GM12872 (cell line): ENCODE measurements at regions not wholly inside any gene's neighbourhood (a gene's known extent, or its start where the extent isn't known, plus 50 kb on each side); places are given as distances from the start of the nearest gene placed in this dataset.

Experiments used
- TF ChIP-seq, protein P1 (sequence below): IDR thresholded peaks from 3 replicates; pipeline ENCODE4 v1.5.1; 2011; ENCODE audit warnings: low read depth, mild to moderate bottlenecking, low read length, moderate library complexity; ENCODE audit not compliant: insufficient read depth

DNA sequence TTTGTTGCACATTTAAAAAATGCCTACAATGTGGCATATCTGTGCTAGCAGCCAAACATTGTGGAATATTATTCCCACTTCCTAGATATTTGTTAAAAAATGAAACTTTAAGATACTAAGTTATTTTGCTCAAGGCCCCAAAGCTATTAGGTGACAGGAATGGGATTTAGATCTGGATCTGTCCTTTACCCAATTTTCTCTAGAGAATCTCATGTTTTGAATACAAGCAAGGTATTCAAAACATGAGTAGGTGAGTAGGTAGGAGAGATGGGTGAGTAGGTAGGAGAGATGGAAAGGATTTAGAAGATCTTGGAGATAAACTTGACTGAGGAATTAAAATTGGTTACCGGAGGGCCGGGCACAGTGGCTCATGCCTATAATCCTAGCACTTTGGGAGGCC is 61.2 kb upstream of the AKIRIN2 start:
- TF ChIP-seq, protein P1, sequence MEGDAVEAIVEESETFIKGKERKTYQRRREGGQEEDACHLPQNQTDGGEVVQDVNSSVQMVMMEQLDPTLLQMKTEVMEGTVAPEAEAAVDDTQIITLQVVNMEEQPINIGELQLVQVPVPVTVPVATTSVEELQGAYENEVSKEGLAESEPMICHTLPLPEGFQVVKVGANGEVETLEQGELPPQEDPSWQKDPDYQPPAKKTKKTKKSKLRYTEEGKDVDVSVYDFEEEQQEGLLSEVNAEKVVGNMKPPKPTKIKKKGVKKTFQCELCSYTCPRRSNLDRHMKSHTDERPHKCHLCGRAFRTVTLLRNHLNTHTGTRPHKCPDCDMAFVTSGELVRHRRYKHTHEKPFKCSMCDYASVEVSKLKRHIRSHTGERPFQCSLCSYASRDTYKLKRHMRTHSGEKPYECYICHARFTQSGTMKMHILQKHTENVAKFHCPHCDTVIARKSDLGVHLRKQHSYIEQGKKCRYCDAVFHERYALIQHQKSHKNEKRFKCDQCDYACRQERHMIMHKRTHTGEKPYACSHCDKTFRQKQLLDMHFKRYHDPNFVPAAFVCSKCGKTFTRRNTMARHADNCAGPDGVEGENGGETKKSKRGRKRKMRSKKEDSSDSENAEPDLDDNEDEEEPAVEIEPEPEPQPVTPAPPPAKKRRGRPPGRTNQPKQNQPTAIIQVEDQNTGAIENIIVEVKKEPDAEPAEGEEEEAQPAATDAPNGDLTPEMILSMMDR, result no peak

DNA sequence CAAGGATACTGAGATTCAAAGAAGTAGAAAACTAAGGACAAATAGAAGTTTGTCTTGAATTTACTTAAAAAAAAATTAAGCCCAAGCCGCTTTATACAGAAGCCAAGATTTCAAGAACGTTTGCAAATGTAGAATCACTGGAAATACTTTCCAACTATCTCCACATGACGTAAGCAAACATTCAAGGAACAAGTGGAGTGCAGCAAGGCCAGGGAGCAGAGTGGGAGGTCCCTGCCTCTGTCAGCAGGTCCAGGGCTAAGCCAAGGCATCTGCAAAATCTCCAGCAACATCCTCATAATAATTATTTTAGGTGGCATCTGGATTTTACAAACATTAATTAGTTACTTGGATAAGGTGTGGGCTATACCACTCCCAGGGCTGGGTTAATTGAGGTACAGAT is 60.1 kb upstream of the AKIRIN2 start:
- TF ChIP-seq, protein P1, result no peak

DNA sequence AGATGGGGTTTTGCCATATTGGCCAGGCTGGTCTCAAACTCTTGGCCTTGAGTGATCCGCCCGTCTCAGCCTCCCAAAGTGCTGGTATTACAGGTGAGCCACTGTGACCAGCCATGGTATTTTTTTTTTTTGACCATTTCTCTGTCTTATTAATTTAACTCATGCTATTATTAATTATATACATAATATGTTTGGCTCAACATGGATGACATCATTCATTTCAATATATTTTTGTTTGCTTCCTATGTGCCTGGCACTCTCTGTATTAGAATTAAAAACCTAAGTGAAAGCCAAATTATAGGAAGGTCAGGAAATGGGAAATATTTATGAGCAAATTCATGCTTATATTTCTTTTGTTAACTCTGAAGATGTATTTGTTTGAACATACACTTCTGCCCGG is 55.8 kb upstream of the AKIRIN2 start:
- TF ChIP-seq, protein P1, result no peak

DNA sequence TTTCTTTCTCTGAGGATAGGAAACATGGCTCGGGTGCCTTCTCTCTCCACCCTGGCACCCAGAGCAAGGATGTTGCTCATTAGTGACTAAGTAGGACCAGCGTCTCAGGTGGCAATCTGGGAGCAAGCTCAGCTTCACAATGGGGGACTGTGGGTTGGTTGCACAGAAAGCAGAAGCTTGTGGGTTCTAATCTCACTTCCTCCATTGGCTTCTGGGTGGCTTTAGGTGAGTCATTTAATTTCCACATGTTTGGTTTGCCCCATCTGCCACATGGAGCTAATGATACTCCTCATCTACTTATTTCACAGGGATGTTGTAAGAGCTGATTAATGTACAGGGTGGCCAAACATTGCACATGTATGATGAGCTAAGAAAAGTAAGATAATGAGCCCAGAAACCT is 54.8 kb upstream of the AKIRIN2 start:
- TF ChIP-seq, protein P1, result no peak

DNA sequence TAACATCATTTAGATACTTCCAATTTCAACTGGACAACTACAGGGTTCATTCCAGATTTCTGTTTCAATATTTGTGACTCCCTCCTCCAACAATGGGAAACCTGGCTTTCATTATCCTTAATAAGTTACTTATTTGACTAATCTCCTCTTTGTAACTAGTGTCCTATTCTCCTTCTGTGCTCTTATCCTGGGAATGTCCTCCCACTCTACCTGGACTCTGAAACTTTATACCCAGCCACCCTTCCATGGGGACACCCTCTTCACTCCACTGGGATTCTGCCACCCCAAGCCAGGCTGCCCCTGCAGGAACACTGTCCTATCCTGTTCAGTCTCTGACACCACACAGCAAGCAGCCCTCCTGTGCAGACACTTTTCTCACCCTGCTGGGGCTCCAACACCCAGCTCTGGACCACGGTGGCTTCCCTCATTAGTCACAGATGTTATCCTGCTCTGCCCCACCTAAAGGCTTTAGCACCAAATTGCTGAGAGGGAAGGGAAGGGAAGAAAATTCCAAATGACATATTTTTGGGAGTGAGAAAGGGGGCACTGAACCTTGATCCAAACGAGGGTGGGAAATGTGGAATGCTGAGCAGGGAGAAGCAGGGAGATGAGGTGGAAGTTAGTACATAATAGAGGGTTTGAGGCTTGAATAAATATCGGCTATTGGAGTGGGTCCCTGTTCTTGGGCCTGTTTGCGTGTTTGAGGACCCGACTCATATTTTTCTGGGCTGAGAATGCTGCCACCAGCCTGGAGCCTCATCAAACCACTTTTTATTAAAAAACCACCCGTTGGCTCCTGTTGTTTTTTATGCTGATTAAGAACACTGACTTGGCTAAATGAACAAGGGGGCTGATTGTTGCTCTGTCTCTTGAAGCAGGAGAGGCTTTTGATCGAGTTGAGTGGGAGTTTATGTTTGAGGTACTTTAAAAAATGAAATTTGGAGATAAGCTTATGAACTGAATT is 54.0 kb upstream of the AKIRIN2 start:
- TF ChIP-seq, protein P1, result no peak

DNA sequence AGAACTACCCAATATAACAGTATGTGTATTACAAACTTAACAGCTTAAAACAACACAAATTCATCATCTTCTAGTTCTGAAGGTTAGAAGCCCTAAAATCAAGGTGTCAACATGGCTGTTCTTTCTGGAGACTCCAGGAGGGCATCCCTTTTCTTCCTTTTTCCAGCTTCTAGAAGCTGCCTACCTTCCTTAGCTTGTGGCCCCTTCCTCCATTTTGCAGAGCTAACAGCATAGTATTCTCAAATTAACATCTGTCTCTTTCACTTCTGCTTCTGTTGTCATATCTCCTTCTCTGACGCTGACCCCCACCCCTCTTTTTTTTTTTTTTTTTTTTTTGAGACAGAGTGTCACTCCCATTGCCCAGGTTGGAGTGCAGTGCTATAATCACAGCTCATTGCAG is 52.8 kb upstream of the AKIRIN2 start:
- TF ChIP-seq, protein P1, result no peak

DNA sequence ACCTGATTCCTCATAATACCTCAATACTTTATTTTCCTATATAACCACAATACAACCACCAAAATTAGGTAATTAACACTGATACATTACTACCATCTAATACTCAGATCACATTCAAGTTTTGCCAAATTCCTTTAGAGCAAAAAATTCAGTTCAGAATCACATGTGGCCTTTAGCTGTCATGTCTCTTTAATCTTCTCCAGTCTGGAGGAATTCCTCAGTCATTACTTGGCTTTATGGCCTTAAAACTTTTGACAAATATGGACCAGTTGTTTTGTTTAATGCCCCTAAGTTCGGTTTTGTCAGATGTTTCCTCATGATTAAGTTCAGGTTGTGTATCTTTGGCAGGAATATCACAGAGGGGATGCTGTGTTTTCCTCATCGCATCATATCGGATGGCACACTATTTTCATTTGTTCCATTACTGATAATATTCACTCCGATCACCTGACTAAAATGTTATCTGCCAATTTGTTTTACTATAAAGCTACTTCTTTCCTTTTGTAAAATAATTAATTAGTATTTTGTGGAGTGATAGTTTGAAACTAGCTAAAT is 51.2 kb upstream of the AKIRIN2 start:
- TF ChIP-seq, protein P1, result no peak
